ENCODE measurements at regions not wholly inside any gene's neighbourhood (a gene's known extent, or its start where the extent isn't known, plus 50 kb on each side); places are given as distances from the start of the nearest gene placed in this dataset.

- TF ChIP-seq Cebpa-rat (IDR thresholded peaks at IDR 0.05), result no peak
- Histone ChIP-seq H3K27ac (no peak overlapping the region), H3K4me3 (no peak overlapping the region), H3K4me2 (no peak overlapping the region), H3K4me1 (peaks cover 0 to 11% (median 2%) of the 10 kb centered on the region in 10 experiments; a peak in 16 of 20 replicates), H4K20me1 (no peaks in the 10 kb centered on the region), H3K9ac (no peak overlapping the region), H3K36me3 (no peaks in the 10 kb centered on the region), H3K9me3 (replicated peaks in 1 of 11) (peaks cover 9 to 28% (median 17%) of the 10 kb centered on the region in 11 experiments; a peak in 21 of 22 replicates), H3K27me3 (no peaks in the 10 kb centered on the region)
These were observed 83.6 kb upstream of the C3orf80 start for GRCh38 chr3:160141485-160142185.

- H3K27me3 ChIP-seq, result no peaks in the 10 kb centered on the region
- H3K4me2 ChIP-seq, result no peak overlapping the region
- no peak overlapping the region for H3K27ac ChIP-seq
- no peaks in the 10 kb centered on the region for H4K20me1 ChIP-seq
- peaks cover 9 to 28% (median 17%) of the 10 kb centered on the region in 11 experiments; a peak in 21 of 22 replicates for H3K9me3 ChIP-seq (replicated peaks in 1 of 11)
- no peaks in the 10 kb centered on the region for H3K36me3 ChIP-seq
- no peaks in the 10 kb centered on the region for H3K4me1 ChIP-seq
- no peak overlapping the region for H3K4me3 ChIP-seq
- no peak overlapping the region for H3K9ac ChIP-seq
- no peak for TF ChIP-seq Cebpa-rat (IDR thresholded peaks at IDR 0.05)
These were observed 81.7 kb upstream of the C3orf80 start for GRCh38 chr3:160143482-160143881.

- no peaks in the 10 kb centered on the region for H3K36me3 ChIP-seq
- H3K9me3 ChIP-seq (replicated peaks in 1 of 11), result no peaks in the 10 kb centered on the region
- no peak overlapping the region for H3K27ac ChIP-seq
- H3K4me1 ChIP-seq, result no peaks in the 10 kb centered on the region
- no peaks in the 10 kb centered on the region for H3K27me3 ChIP-seq
- H4K20me1 ChIP-seq, result no peaks in the 10 kb centered on the region
- no peak for TF ChIP-seq Cebpa-rat (IDR thresholded peaks at IDR 0.05)
- H3K4me2 ChIP-seq, result no peak overlapping the region
- no peak overlapping the region for H3K4me3 ChIP-seq
- H3K9ac ChIP-seq, result no peak overlapping the region
These were observed 75.2 kb upstream of the C3orf80 start for GRCh38 chr3:160150066-160150465.

DNA sequence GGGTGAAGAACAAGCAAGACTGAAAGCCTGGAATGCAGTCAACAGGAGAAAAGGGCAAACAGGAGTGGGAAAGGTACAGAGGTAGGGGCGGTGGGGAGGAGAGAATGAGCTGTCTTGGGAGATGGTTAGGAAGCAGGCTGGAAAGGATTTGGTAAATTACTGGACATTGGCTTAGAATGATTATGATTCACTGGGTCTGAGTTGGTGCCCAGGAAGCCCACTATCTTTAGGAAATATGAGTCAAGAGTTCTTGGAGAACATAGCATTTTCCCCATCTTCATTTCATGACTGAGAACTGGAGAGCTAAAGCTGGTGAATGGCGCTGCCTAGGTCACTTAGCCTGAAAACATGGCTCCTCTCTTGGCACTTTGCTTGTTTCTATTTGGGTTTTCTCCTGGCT, 74.7 kb upstream of the C3orf80 start:
- no peaks in the 10 kb centered on the region for H3K9me3 ChIP-seq (replicated peaks in 1 of 11)
- H3K4me2 ChIP-seq, result no peak overlapping the region
- no peak overlapping the region for H3K9ac ChIP-seq
- no peak overlapping the region for H3K4me3 ChIP-seq
- H3K4me1 ChIP-seq, result no peaks in the 10 kb centered on the region
- TF ChIP-seq Cebpa-rat (IDR thresholded peaks at IDR 0.05), result no peak
- no peaks in the 10 kb centered on the region for H3K36me3 ChIP-seq
- no peaks in the 10 kb centered on the region for H3K27me3 ChIP-seq
- H4K20me1 ChIP-seq, result no peaks in the 10 kb centered on the region
- no peak overlapping the region for H3K27ac ChIP-seq

DNA sequence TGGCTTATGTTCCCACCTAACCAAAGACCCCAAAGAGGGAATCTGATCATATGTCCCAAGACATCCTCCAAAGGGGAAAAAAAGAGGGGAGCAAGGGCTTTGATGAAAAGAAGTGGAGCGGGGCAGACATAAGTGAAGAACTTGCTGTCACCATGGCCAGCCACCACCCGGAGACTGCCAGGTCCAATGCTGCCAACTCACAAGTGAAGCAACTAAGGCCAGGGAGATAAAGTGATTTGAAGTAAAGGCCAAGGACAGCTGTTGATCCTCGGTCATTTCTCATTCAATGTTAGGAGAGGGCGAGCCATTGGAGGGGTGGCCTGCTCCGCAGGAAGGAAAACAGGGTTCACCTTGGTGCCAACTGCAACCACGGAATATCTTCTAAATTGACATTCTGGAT, 72.6 kb upstream of the C3orf80 start:
- Histone ChIP-seq H3K9ac (no peak overlapping the region), H3K27me3 (no peaks in the 10 kb centered on the region), H3K36me3 (no peaks in the 10 kb centered on the region), H3K4me1 (no peaks in the 10 kb centered on the region), H4K20me1 (no peaks in the 10 kb centered on the region), H3K27ac (no peak overlapping the region), H3K4me2 (no peak overlapping the region), H3K4me3 (no peak overlapping the region), H3K9me3 (replicated peaks in 1 of 11) (no peaks in the 10 kb centered on the region)
- TF ChIP-seq Cebpa-rat (IDR thresholded peaks at IDR 0.05), result no peak

- H3K4me3 ChIP-seq, result no peak overlapping the region
- no peaks in the 10 kb centered on the region for H3K27me3 ChIP-seq
- no peaks in the 10 kb centered on the region for H3K4me1 ChIP-seq
- no peaks in the 10 kb centered on the region for H3K36me3 ChIP-seq
- no peaks in the 10 kb centered on the region for H4K20me1 ChIP-seq
- no peak for TF ChIP-seq Cebpa-rat (IDR thresholded peaks at IDR 0.05)
- no peak overlapping the region for H3K4me2 ChIP-seq
- H3K27ac ChIP-seq, result no peak overlapping the region
- no peaks in the 10 kb centered on the region for H3K9me3 ChIP-seq (replicated peaks in 1 of 11)
- no peak overlapping the region for H3K9ac ChIP-seq
These were observed 71.2 kb upstream of the C3orf80 start for GRCh38 chr3:160154033-160154432.

GRCh38 chr3:160154596-160154995, 70.6 kb upstream of the C3orf80 start:
- TF ChIP-seq Cebpa-rat (IDR thresholded peaks at IDR 0.05), result no peak
- Histone ChIP-seq H3K4me3 (no peak overlapping the region), H4K20me1 (no peaks in the 10 kb centered on the region)

GRCh38 chr3:160157321-160157720, 67.9 kb upstream of the C3orf80 start:
- Histone ChIP-seq H3K4me1 (no peaks in the 10 kb centered on the region), H3K27me3 (no peaks in the 10 kb centered on the region), H3K4me2 (no peak overlapping the region), H3K4me3 (no peak overlapping the region), H3K9me3 (replicated peaks in 1 of 11) (no peaks in the 10 kb centered on the region), H3K9ac (no peak overlapping the region), H3K36me3 (no peaks in the 10 kb centered on the region), H4K20me1 (no peaks in the 10 kb centered on the region), H3K27ac (no peak overlapping the region)
- no peak for TF ChIP-seq Cebpa-rat (IDR thresholded peaks at IDR 0.05)

More at GRCh38 chr3:160154596-160154995, 70.6 kb upstream of the C3orf80 start:
- no peak overlapping the region for H3K27ac ChIP-seq
- no peaks in the 10 kb centered on the region for H3K4me1 ChIP-seq
- no peak overlapping the region for H3K9ac ChIP-seq
- H3K4me2 ChIP-seq, result no peak overlapping the region
- no peaks in the 10 kb centered on the region for H3K9me3 ChIP-seq (replicated peaks in 1 of 11)
- no peaks in the 10 kb centered on the region for H3K27me3 ChIP-seq
- no peaks in the 10 kb centered on the region for H3K36me3 ChIP-seq

- Histone ChIP-seq H3K27ac (no peak overlapping the region), H3K36me3 (no peaks in the 10 kb centered on the region), H3K4me2 (no peak overlapping the region), H3K27me3 (no peaks in the 10 kb centered on the region), H3K9me3 (replicated peaks in 1 of 11) (no peaks in the 10 kb centered on the region), H3K9ac (no peak overlapping the region), H3K4me1 (no peaks in the 10 kb centered on the region), H4K20me1 (no peaks in the 10 kb centered on the region), H3K4me3 (no peak overlapping the region)
- no peak for TF ChIP-seq Cebpa-rat (IDR thresholded peaks at IDR 0.05)
These were observed 65.9 kb upstream of the C3orf80 start for GRCh38 chr3:160159341-160159740.

DNA sequence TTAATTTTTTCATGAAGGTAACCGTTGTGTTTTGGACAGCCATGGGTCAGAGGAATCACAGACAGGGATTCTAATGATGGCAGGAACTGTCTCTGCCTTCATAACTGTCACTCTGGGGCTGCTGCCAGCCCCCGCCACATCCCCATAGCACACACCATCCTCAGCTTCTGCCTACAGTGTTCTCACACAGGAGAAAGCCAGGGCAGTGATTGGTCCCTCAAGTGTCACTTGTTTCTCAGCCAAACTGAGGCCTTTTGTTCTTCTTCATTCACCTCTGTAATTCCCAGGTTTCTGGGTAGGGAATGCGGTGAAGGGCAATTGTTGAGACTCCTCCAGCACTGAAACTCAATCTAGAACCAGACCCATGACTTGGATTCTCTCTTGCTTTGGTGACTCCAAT, 65.4 kb upstream of the C3orf80 start:
- no peaks in the 10 kb centered on the region for H4K20me1 ChIP-seq
- H3K36me3 ChIP-seq, result no peaks in the 10 kb centered on the region
- H3K4me3 ChIP-seq, result no peak overlapping the region
- no peak for TF ChIP-seq Cebpa-rat (IDR thresholded peaks at IDR 0.05)
- no peak overlapping the region for H3K4me2 ChIP-seq
- no peaks in the 10 kb centered on the region for H3K27me3 ChIP-seq
- H3K9ac ChIP-seq, result no peak overlapping the region
- H3K27ac ChIP-seq, result no peak overlapping the region
- no peaks in the 10 kb centered on the region for H3K4me1 ChIP-seq
- no peaks in the 10 kb centered on the region for H3K9me3 ChIP-seq (replicated peaks in 1 of 11)
